ENCODE measurements at regions not wholly inside any gene's neighbourhood (a gene's known extent, or its start where the extent isn't known, plus 50 kb on each side); places are given as distances from the start of the nearest gene placed in this dataset.
"Not testable (repeated sequence)": the region's sequence is repeated elsewhere in the genome, so short reads cannot be mapped to it uniquely, and the experiment has no call there.

GRCh38 chr1:149157409-149157808 is 54.1 kb upstream of the NBPF9 start:
- not testable (repeated sequence) for H3K27me3 ChIP-seq; H3K4me3 ChIP-seq (ENCODE audit: low read depth in 1 of 2, low read length in 1 of 2); H3K4me1 ChIP-seq (ENCODE audit: control insufficient read depth in 1 of 2, insufficient read depth in 1 of 2, low read depth in 1 of 2, low read length in 1 of 2); H3K9me3 ChIP-seq; H3K36me3 ChIP-seq; H3K27ac ChIP-seq

- not testable (repeated sequence) for H3K4me1 ChIP-seq (ENCODE audit: control insufficient read depth in 1 of 2, insufficient read depth in 1 of 2, low read depth in 1 of 2, low read length in 1 of 2); H3K36me3 ChIP-seq; H3K27me3 ChIP-seq; H3K27ac ChIP-seq; H3K4me3 ChIP-seq (ENCODE audit: low read depth in 1 of 2, low read length in 1 of 2); H3K9me3 ChIP-seq
Measured at GRCh38 chr1:149158308-149158707, 55.0 kb upstream of the NBPF9 start.

- H3K4me1 ChIP-seq (ENCODE audit: control insufficient read depth in 1 of 2, insufficient read depth in 1 of 2, low read depth in 1 of 2, low read length in 1 of 2); H3K9me3 ChIP-seq; H3K4me3 ChIP-seq (ENCODE audit: low read depth in 1 of 2, low read length in 1 of 2); H3K27me3 ChIP-seq; H3K27ac ChIP-seq; H3K36me3 ChIP-seq: not testable (repeated sequence)
Measured at GRCh38 chr1:149163063-149163444, 59.7 kb upstream of the NBPF9 start.

- not testable (repeated sequence) for H3K4me1 ChIP-seq (ENCODE audit: control insufficient read depth in 1 of 2, insufficient read depth in 1 of 2, low read depth in 1 of 2, low read length in 1 of 2); H3K27me3 ChIP-seq; H3K4me3 ChIP-seq (ENCODE audit: low read depth in 1 of 2, low read length in 1 of 2); H3K36me3 ChIP-seq; H3K9me3 ChIP-seq; H3K27ac ChIP-seq
Measured at GRCh38 chr1:149174765-149175164, 71.4 kb upstream of the NBPF9 start.

GRCh38 chr1:149175812-149176211 is 72.5 kb upstream of the NBPF9 start:
- H3K4me1 ChIP-seq (ENCODE audit: control insufficient read depth in 1 of 2, insufficient read depth in 1 of 2, low read depth in 1 of 2, low read length in 1 of 2); H3K36me3 ChIP-seq; H3K27ac ChIP-seq; H3K9me3 ChIP-seq; H3K27me3 ChIP-seq: not testable (repeated sequence)
- peak overlapping the region; percentile 42 to 44 for H3K4me3 ChIP-seq (ENCODE audit: low read depth in 1 of 2, low read length in 1 of 2)

GRCh38 chr1:149176453-149177316 is 73.3 kb upstream of the NBPF9 start:
- not testable (repeated sequence) for H3K36me3 ChIP-seq; H3K4me1 ChIP-seq (ENCODE audit: control insufficient read depth in 1 of 2, insufficient read depth in 1 of 2, low read depth in 1 of 2, low read length in 1 of 2); H3K27me3 ChIP-seq; H3K9me3 ChIP-seq
- Histone ChIP-seq H3K4me3 (ENCODE audit: low read depth in 1 of 2, low read length in 1 of 2) (peak overlapping the region; percentile 60 to 63), H3K27ac (peak overlapping the region; percentile 80)

- not testable (repeated sequence) for H3K4me1 ChIP-seq (ENCODE audit: control insufficient read depth in 1 of 2, insufficient read depth in 1 of 2, low read depth in 1 of 2, low read length in 1 of 2); H3K27ac ChIP-seq; H3K27me3 ChIP-seq; H3K4me3 ChIP-seq (ENCODE audit: low read depth in 1 of 2, low read length in 1 of 2); H3K36me3 ChIP-seq; H3K9me3 ChIP-seq
Measured at GRCh38 chr1:149190742-149191141, 87.4 kb upstream of the NBPF9 start.

- not testable (repeated sequence) for H3K4me3 ChIP-seq (ENCODE audit: low read depth in 1 of 2, low read length in 1 of 2); H3K27ac ChIP-seq; H3K9me3 ChIP-seq; H3K36me3 ChIP-seq; H3K4me1 ChIP-seq (ENCODE audit: control insufficient read depth in 1 of 2, insufficient read depth in 1 of 2, low read depth in 1 of 2, low read length in 1 of 2); H3K27me3 ChIP-seq
Measured at GRCh38 chr1:149196651-149197050, 93.3 kb upstream of the NBPF9 start.

- H3K27ac ChIP-seq: peak overlapping the region; percentile 5
- H3K4me3 ChIP-seq (ENCODE audit: low read depth in 1 of 2, low read length in 1 of 2): not testable (repeated sequence)
Measured at GRCh38 chr1:149200567-149200966, 97.2 kb upstream of the NBPF9 start.

GRCh38 chr1:149202283-149202682 is 98.9 kb upstream of the NBPF9 start:
- not testable (repeated sequence) for H3K4me3 ChIP-seq (ENCODE audit: low read depth in 1 of 2, low read length in 1 of 2); H3K27ac ChIP-seq; H3K9me3 ChIP-seq; H3K4me1 ChIP-seq (ENCODE audit: control insufficient read depth in 1 of 2, insufficient read depth in 1 of 2, low read depth in 1 of 2, low read length in 1 of 2); H3K36me3 ChIP-seq; H3K27me3 ChIP-seq

More at GRCh38 chr1:149200567-149200966, 97.2 kb upstream of the NBPF9 start:
- H3K36me3 ChIP-seq; H3K9me3 ChIP-seq; H3K4me1 ChIP-seq (ENCODE audit: control insufficient read depth in 1 of 2, insufficient read depth in 1 of 2, low read depth in 1 of 2, low read length in 1 of 2); H3K27me3 ChIP-seq: not testable (repeated sequence)

- not testable (repeated sequence) for H3K4me3 ChIP-seq (ENCODE audit: low read depth in 1 of 2, low read length in 1 of 2); H3K27ac ChIP-seq; H3K4me1 ChIP-seq (ENCODE audit: control insufficient read depth in 1 of 2, insufficient read depth in 1 of 2, low read depth in 1 of 2, low read length in 1 of 2); H3K9me3 ChIP-seq; H3K36me3 ChIP-seq; H3K27me3 ChIP-seq
Measured at GRCh38 chr1:149204396-149204795, 101.0 kb upstream of the NBPF9 start.

- H3K4me1 ChIP-seq (ENCODE audit: control insufficient read depth in 1 of 2, insufficient read depth in 1 of 2, low read depth in 1 of 2, low read length in 1 of 2); H3K4me3 ChIP-seq (ENCODE audit: low read depth in 1 of 2, low read length in 1 of 2); H3K36me3 ChIP-seq; H3K27me3 ChIP-seq; H3K27ac ChIP-seq; H3K9me3 ChIP-seq: not testable (repeated sequence)
Measured at GRCh38 chr1:149208836-149209235, 105.5 kb upstream of the NBPF9 start.

- H3K4me3 ChIP-seq (ENCODE audit: low read depth in 1 of 2, low read length in 1 of 2); H3K4me1 ChIP-seq (ENCODE audit: control insufficient read depth in 1 of 2, insufficient read depth in 1 of 2, low read depth in 1 of 2, low read length in 1 of 2); H3K36me3 ChIP-seq; H3K27me3 ChIP-seq; H3K9me3 ChIP-seq; H3K27ac ChIP-seq: not testable (repeated sequence)
Measured at GRCh38 chr1:149211757-149212420, 108.5 kb upstream of the NBPF9 start.

GRCh38 chr1:149212946-149213345 is 109.6 kb upstream of the NBPF9 start:
- not testable (repeated sequence) for H3K4me3 ChIP-seq (ENCODE audit: low read depth in 1 of 2, low read length in 1 of 2); H3K9me3 ChIP-seq; H3K4me1 ChIP-seq (ENCODE audit: control insufficient read depth in 1 of 2, insufficient read depth in 1 of 2, low read depth in 1 of 2, low read length in 1 of 2); H3K27ac ChIP-seq; H3K27me3 ChIP-seq; H3K36me3 ChIP-seq

Measured in neutrophil (primary cell).